OCI-LY7 (cell line): ENCODE measurements at regions not wholly inside any gene's neighbourhood (a gene's known extent, or its start where the extent isn't known, plus 50 kb on each side); places are given as distances from the start of the nearest gene placed in this dataset.

ENCODE experiments used
- BruUV-seq: library from RNA; stranded (reverse); fragments of 400-500 nt; replicated peaks from 2 replicates; lab custom pipeline; 2021; lab: Mats Ljungman, UMichigan
- CTCF ChIA-PET: fragments of 300-600 bp; sonication (Branson Sonifier 250); formaldehyde crosslinking; loops from one replicate; lab custom pipeline; 2022; ENCODE audit warnings: antibody characterized with exemption; ENCODE audit not compliant: unreplicated experiment; lab: Charles Lee
- POLR2A ChIA-PET: fragments of 300-600 bp; sonication (Branson Sonifier 250); formaldehyde crosslinking; loops from one replicate; lab custom pipeline; 2022; ENCODE audit warnings: antibody characterized with exemption; lab: Charles Lee
- DNase-seq: peaks from one replicate; pipeline ENCODE4 v3.0.0-alpha.2; 2015; ENCODE audit warnings: low spot score
- H2AFZ ChIP-seq: fragments of 200-600 bp; sonication (generic), shearing (Covaris generic); 2 replicates; pipeline ENCODE4 v1.6.1; 2014; ENCODE audit warnings: mild to moderate bottlenecking, antibody characterized with exemption, low read length, moderate library complexity
- H3K27ac ChIP-seq: fragments of 200-600 bp; sonication (generic); 2 replicates; pipeline ENCODE4 v1.5.1; 2014; ENCODE audit warnings: mixed run types, low read depth, mild to moderate bottlenecking, moderate library complexity, low read length, inconsistent platforms; ENCODE audit not compliant: poor library complexity, severe bottlenecking
- H3K36me3 ChIP-seq: fragments of 200-600 bp; sonication (generic); 2 replicates; pipeline ENCODE4 v1.6.1; 2014; ENCODE audit warnings: mild to moderate bottlenecking, antibody characterized with exemption, low read length, moderate library complexity, mixed read lengths; ENCODE audit not compliant: insufficient read depth
- H3K4me1 ChIP-seq: fragments of 200-600 bp; sonication (generic); 2 replicates; pipeline ENCODE4 v1.5.1; 2014; ENCODE audit warnings: mild to moderate bottlenecking, low read length; ENCODE audit not compliant: insufficient read depth, poor library complexity, severe bottlenecking
- H3K4me2 ChIP-seq: fragments of 200-600 bp; sonication (generic); 2 replicates; pipeline ENCODE4 v1.6.1; 2014; ENCODE audit warnings: mild to moderate bottlenecking, low read length
- H3K4me3 ChIP-seq: fragments of 200-600 bp; sonication (generic); 2 replicates; pipeline ENCODE4 v1.5.1; 2014; ENCODE audit warnings: mild to moderate bottlenecking, low read depth, low read length; ENCODE audit not compliant: poor library complexity, severe bottlenecking
- H3K79me2 ChIP-seq: fragments of 200-600 bp; sonication (generic); 2 replicates; pipeline ENCODE4 v1.6.1; 2016; ENCODE audit warnings: low read depth, mild to moderate bottlenecking, low read length, moderate library complexity, mixed read lengths; ENCODE audit not compliant: insufficient read depth
- H3K9me2 ChIP-seq: fragments of 200-600 bp; sonication (generic); 2 replicates; pipeline ENCODE4 v1.6.1; 2016; ENCODE audit warnings: mild to moderate bottlenecking, low read length, mixed read lengths; ENCODE audit not compliant: insufficient read depth
- H3K9me3 ChIP-seq: fragments of 200-600 bp; sonication (generic); 2 replicates; pipeline ENCODE4 v1.6.1; 2014; ENCODE audit warnings: mild to moderate bottlenecking, mixed run types, low read length, mixed read lengths
- H4K20me1 ChIP-seq: fragments of 200-600 bp; sonication (generic); 2 replicates; pipeline ENCODE4 v1.6.1; 2014; ENCODE audit warnings: mild to moderate bottlenecking, antibody characterized with exemption, low read length, moderate library complexity, mixed read lengths; ENCODE audit not compliant: insufficient read depth
- EZH2phosphoT487 ChIP-seq: fragments of 200-600 bp; sonication (generic); IDR thresholded peaks from 2 replicates; pipeline ENCODE4 v1.6.1; 2018; ENCODE audit warnings: low read depth, borderline replicate concordance, mild to moderate bottlenecking, mixed run types, antibody characterized with exemption, low read length, moderate library complexity, mixed read lengths
- intact Hi-C: fragments of 100-400 bp; cut with micrococcal nuclease; formaldehyde crosslinking; loops from one replicate; pipeline ENCODE4 v1.10.0; 2022; ENCODE audit not compliant: unreplicated experiment
- TF ChIP-seq, protein P1 (sequence below): fragments of 200-600 bp; sonication (generic); conservative IDR thresholded peaks from 2 replicates; pipeline ENCODE4 v1.5.1; 2014; ENCODE audit warnings: mild to moderate bottlenecking, antibody characterized with exemption, low read length, moderate library complexity, mixed read lengths

DNA sequence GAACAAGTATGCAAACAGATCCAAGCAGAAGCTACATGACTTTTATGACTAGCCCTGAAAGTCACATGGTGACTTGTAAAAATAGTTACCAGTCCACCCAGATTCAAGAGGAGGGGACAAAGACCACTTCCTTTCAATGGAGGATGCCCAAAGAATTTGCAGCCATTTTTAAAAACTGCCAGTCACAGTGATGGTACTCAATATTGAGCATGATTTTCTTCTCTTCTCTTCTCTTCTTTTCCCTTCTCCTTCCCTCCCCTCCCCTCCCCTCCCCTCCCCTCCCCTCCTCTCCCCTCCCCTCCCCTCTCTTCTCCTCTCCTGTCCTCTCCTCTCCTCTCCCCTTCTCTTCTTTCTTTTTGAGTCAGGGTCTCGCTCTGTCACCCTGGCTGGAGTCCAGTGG is 286.9 kb downstream of the PARP8 start:
- Histone ChIP-seq H3K4me1 (no peaks in the 10 kb centered on the region), H3K4me3 (no peak overlapping the region), H3K79me2 (no peaks in the 10 kb centered on the region), H3K4me2 (no peak overlapping the region), H2AFZ (no peak overlapping the region), H4K20me1 (no peaks in the 10 kb centered on the region), H3K9me2 (no peaks in the 10 kb centered on the region), H3K9me3 (no peaks in the 10 kb centered on the region), H3K36me3 (no peaks in the 10 kb centered on the region), H3K27ac (no peak overlapping the region)
- ChIA-PET POLR2A (interaction anchor here (0.9 kb wide), 1 partner anchor 98 kb away, joined by 3 read pairs; no protein-coding TSS in a partner anchor), CTCF (no interaction called here)
- no peak for TF ChIP-seq EZH2phosphoT487
- TF ChIP-seq, protein P1, sequence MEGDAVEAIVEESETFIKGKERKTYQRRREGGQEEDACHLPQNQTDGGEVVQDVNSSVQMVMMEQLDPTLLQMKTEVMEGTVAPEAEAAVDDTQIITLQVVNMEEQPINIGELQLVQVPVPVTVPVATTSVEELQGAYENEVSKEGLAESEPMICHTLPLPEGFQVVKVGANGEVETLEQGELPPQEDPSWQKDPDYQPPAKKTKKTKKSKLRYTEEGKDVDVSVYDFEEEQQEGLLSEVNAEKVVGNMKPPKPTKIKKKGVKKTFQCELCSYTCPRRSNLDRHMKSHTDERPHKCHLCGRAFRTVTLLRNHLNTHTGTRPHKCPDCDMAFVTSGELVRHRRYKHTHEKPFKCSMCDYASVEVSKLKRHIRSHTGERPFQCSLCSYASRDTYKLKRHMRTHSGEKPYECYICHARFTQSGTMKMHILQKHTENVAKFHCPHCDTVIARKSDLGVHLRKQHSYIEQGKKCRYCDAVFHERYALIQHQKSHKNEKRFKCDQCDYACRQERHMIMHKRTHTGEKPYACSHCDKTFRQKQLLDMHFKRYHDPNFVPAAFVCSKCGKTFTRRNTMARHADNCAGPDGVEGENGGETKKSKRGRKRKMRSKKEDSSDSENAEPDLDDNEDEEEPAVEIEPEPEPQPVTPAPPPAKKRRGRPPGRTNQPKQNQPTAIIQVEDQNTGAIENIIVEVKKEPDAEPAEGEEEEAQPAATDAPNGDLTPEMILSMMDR: no peak
- intact Hi-C loops: no loop called here
- DNase-seq: no peak
- BruUV-seq: no TSS peak

DNA sequence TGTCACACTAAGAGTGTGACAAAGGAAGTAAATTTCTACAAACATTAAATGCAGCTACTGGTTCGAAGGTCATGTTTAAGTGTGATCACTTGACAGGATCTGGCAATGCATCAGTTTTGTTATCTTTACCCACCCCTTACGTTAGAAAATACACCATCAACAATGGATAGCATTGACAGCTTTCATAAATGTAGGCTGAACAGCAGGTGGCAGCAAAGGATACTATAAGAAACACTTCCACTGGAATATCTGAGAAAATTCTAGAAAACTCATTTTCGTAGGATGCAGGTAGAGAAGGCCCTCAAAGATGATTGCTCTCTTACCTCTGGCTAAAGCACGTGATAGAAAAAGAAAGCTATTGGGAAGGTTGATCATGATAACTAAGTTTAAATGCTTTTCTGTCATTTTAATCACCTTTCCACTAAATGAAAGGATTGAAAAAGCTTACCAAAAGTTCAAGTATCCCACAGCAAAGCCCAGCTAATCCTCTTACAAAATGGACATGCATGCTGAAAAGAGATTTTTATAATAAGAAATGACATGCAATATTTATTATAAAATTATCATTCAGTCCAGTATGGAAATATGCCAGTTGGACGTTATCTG is 292.5 kb downstream of the PARP8 start:
- Histone ChIP-seq H3K4me3 (no peak overlapping the region), H3K27ac (no peak overlapping the region), H3K9me2 (no peaks in the 10 kb centered on the region), H3K36me3 (no peaks in the 10 kb centered on the region), H3K4me1 (no peaks in the 10 kb centered on the region), H3K9me3 (no peaks in the 10 kb centered on the region), H3K4me2 (no peak overlapping the region), H2AFZ (no peak overlapping the region), H3K79me2 (no peaks in the 10 kb centered on the region), H4K20me1 (no peaks in the 10 kb centered on the region)
- BruUV-seq: no TSS peak
- POLR2A ChIA-PET: no interaction called here
- intact Hi-C loops: no loop called here
- TF ChIP-seq, protein P1: peak; percentile 88
- TF ChIP-seq EZH2phosphoT487: no peak
- CTCF ChIA-PET: no interaction called here
- DNase-seq: peak; percentile 62
